GM11168 (cell line): ENCODE measurements at regions not wholly inside any gene's neighbourhood (a gene's known extent, or its start where the extent isn't known, plus 50 kb on each side); places are given as distances from the start of the nearest gene placed in this dataset.
"Not testable (repeated sequence)": the region's sequence is repeated elsewhere in the genome, so short reads cannot be mapped to it uniquely, and the experiment has no call there.

Experiments used
- in situ Hi-C: fragments of 300-500 bp; cut with MboI; formaldehyde crosslinking; loops from one replicate; pipeline ENCODE4 v1.12.0; 2022; ENCODE audit warnings: low sequenced_read_pairs; ENCODE audit not compliant: unreplicated experiment

- in situ Hi-C loops: no loop called here
Observed at GRCh38 chr12:59517522-59517921, 78.3 kb upstream of the SLC16A7 start.

DNA sequence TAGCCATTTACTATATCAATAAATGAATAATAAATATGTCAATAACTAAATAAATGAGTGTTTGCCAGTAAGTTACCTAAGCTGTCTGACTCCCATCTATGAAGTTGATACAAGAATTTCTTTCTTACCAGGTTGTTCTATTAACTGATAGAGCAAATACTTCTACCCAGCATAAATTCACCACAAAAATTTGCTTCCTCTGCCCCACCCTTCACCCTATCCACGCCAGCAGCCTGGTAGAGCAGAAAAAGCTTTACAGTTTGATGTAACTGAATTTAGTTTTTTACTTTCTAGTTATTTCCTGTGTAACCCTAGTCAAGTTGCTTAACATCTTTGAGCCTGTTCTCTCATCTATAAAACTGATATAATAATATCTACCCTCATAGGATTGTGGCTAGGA is 94.9 kb upstream of the SLC16A7 start:
- in situ Hi-C loops: no loop called here

- in situ Hi-C loops: no loop called here
Observed at GRCh38 chr12:59500335-59500734, 95.5 kb upstream of the SLC16A7 start.

- in situ Hi-C loops: no loop called here
Observed at GRCh38 chr12:59499774-59500173, 96.1 kb upstream of the SLC16A7 start.

GRCh38 chr12:59494617-59495016 is 101.2 kb upstream of the SLC16A7 start:
- in situ Hi-C loops: no loop called here

DNA sequence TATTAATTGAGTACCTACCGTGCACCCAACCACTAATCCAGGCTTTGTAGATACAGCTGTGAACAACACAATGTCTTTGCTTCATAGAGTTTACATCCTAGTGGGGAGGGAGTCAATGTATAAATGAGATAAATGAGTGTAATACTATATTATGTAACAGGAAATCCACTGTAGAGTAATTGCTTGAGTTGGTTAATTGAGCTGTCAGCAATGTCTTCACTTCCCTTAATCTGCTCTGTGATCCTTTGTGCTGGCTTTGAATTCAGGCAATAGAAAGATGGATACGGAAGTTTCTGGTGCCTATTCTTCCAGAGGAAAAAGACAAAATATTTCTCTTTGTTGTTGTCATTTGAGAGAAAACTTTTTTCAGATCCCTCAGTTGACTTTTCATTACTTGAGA is 104.0 kb upstream of the SLC16A7 start:
- in situ Hi-C loops: no loop called here

DNA sequence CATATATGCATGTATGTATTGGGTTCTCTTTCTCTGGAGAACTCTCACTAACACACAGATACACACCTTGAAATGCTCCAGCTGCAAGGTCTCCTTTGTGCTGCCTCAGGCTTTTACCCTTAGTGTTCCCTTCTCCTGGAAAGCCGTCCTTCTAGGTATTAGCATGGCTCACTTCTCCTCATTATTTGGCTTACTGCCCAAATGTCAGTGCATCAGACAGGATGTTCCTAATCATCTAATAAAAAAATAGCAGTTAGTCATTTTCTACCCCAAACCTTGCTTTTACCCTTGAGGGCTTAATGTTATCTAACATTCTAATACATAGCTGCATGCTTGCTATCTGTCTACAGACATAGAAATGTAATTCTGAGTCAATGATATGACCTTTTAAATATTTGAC is 109.0 kb upstream of the SLC16A7 start:
- in situ Hi-C loops: no loop called here

DNA sequence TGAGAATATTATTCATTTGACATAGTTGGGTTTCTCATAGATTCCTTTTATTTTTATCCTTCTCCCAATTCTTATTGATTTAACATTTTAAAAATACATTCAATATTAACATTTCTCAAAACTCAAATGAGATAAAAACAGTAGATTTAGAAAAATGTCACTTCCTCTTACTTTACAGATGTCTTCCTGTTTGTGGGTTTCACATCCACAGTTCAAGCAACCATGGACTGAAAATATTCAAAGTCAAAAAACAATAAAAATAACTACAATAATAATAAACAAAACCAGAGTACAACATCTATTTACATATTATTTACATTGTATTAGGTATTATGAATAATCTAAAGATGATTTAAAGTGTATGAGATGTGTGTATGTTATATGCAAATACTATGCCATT is 111.3 kb upstream of the SLC16A7 start:
- in situ Hi-C loops: no loop called here

- in situ Hi-C loops: not testable (repeated sequence)
Observed at GRCh38 chr12:59474236-59474635, 121.6 kb upstream of the SLC16A7 start.

- in situ Hi-C loops: no loop called here
Observed at GRCh38 chr12:59472273-59472672, 123.6 kb upstream of the SLC16A7 start.

DNA sequence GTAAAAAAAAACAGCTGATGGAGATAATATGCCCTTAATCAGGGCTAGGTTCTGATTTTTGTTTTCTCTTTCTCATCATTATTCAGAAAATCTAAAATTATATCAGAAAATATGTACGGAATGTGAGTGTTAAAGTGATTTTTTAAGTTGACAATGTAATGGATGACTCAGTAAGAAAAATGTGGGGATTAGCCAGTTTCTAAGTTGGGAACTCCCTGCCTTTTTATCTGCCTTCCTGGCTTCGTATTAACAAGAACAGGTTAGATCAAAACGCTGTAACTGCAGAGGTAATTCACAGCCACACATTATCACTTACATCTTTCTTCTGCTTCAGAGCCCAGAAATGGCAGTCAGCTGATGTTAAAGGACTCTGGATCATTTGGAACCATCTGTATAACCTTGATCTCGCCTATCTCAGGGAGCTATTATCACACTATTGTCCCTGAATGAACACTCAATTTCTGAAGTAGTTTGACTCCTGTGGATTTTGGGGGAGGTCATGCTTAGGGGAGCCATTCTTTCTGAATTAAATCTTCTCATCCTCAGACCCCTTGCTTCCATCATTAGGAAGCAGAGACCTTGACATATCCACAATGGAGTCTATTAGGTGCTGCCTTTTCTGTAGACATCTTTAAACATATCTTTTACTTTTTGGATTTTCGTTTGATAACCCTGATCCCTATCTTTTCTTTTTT is 135.7 kb upstream of the SLC16A7 start:
- in situ Hi-C loops: no loop called here

DNA sequence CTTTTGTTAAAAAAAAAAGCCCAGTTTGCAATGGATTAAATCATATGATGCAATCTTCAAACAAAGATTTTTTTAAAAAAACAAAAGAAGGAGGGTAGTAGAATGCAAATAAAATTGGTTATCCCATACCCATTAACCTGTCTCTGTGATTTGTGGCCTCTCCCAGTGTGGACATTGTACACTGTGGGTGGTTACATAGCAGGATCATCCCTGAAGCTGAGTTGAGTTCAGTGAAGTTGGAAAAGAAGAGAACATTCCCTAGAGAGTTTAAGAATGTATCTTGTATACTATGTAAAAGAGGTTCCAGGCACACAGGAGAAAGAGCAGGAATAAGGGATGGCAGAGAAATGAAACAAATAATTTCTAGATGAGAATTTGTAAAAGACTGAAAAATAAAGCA is 142.4 kb upstream of the SLC16A7 start:
- in situ Hi-C loops: no loop called here

DNA sequence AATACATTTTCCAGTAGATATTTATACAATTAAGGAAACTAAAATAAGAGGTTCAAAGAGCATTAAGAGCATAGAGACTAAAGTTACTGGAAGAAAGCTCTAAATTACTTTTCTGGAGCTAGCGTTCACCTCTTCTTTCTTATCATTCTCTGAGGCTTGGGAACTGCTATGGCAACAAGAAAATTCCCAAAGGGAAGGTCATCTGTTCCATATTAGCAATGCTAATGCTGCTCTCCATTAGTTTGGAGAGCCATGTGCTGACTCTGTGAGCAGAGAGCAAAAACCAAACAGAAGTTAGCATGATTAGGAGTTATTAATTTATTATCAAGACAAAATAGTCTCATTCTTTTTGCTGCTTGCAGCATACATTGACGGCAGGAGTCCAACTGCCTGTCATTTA is 143.1 kb upstream of the SLC16A7 start:
- in situ Hi-C loops: no loop called here

GRCh38 chr12:59452259-59452658 is 143.6 kb upstream of the SLC16A7 start:
- in situ Hi-C loops: no loop called here

- in situ Hi-C loops: no loop called here
Observed at GRCh38 chr12:59446116-59446515, 149.7 kb upstream of the SLC16A7 start.

- in situ Hi-C loops: no loop called here
Observed at GRCh38 chr12:59444932-59445331, 150.9 kb upstream of the SLC16A7 start.

DNA sequence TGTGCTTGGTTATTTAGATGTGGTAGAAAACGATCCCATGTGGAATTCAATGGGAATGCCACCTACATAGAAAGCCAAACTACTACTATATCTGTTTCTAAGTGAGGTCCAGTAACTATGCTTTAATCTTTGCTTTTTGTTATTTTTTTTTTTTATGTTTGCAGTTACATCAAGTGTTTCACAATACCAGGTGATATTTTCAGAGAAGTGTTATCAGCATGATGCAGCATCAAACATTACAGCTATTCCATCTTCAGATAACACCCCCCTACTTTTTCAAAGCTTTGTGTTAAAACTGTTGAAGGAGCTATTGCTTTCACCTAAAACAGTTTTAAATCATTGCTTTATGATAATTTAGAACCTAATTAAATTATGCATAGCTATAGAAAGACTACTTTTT is 163.8 kb upstream of the SLC16A7 start:
- in situ Hi-C loops: no loop called here

DNA sequence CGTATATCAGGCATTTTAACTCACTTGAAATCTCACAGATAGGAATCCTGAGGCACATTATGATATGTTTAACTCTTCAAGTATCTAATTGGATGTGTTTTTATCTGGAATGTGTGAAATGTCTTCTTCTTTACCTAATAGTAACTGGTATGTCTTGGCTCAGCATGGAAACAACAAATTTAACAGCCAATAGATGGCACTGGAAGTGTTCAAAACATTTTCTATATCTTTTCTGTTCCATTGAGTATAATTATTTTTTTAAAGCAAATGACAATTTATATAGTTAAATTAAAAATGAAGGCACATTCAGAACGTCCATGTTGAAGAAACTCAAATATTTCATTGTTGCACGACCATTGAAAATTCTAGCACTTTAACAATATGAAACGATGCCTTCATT is 164.6 kb upstream of the SLC16A7 start:
- in situ Hi-C loops: no loop called here

DNA sequence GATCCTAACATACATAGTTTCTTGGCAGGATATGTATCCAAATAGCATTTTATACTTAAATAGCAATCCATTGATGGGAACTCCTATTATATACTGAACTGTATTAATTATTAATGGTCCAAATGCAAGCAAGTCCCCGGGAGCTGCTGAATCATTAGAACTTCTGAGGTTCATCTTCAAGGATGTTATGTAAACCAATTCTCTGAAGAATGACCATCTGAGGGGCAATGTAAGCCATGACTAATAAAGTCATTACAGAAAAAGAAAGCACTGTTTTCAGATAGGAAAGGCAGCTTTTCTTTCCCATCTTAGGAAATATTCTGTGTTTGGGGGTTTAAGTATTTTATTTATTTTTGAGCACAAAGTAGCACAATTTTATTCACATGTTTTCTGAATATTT is 166.1 kb upstream of the SLC16A7 start:
- in situ Hi-C loops: no loop called here

GRCh38 chr12:59425798-59426197 is 170.0 kb upstream of the SLC16A7 start:
- in situ Hi-C loops: no loop called here

DNA sequence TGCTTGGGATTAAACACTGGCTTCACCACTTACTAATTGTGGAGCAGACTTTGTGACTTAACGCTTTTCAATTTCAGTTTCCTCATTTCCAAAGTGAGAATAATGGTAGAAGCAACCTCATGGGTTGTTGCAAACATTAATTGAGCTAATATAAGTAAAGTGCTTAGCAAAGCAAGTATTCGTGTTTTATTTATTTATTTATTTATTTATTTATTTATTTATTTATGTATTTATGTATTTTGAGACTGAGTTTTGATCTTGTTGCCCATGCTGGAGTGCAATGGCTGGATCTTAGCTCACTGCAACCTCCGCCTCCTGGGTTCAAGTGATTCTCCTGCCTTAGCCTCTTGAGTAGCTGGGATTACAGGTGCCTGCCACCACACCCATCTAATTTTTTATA is 171.2 kb upstream of the SLC16A7 start:
- in situ Hi-C loops: not testable (repeated sequence)

DNA sequence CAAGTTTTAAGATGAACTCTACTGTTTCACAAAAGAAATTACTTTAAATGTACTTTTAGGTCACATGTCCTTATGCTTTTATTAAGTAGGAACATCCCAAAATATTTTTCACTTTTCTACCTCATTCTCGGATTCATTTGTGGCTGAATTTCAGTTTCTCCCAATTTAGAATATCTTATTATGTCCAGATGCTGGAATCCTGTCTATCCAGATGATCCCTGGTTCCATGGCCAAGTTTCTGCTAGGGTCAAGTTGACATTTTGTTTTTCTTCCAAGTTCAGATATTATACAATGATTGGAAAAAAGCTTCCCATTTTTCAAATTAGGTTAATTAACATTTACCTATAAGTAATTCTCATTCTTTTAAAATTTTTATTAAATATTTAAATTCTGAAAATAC is 181.8 kb upstream of the SLC16A7 start:
- in situ Hi-C loops: no loop called here

GRCh38 chr12:59408431-59408830 is 187.4 kb upstream of the SLC16A7 start:
- in situ Hi-C loops: loop anchor here (10.0 kb wide), 1 partner anchor 426 kb away; no protein-coding TSS in a partner anchor
